Loucy (cell line): ENCODE measurements at regions not wholly inside any gene's neighbourhood (a gene's known extent, or its start where the extent isn't known, plus 50 kb on each side); places are given as distances from the start of the nearest gene placed in this dataset.

Experiments used
- CTCF ChIP-seq: fragments of 200-600 bp; sonication (generic); conservative IDR thresholded peaks from 2 replicates; pipeline ENCODE4 v1.5.1; 2014; ENCODE audit warnings: mild to moderate bottlenecking, antibody characterized with exemption, low read length
- EZH2phosphoT487 ChIP-seq: fragments of 200-600 bp; IDR thresholded peaks from 2 replicates; pipeline ENCODE4 v1.6.1; 2018; ENCODE audit warnings: antibody characterized with exemption, mild to moderate bottlenecking, moderate library complexity, borderline replicate concordance

GRCh38 chr1:219049501-219049900, 124.2 kb upstream of the LYPLAL1 start:
- no peak for TF ChIP-seq CTCF
- TF ChIP-seq EZH2phosphoT487, result no peak
